ENCODE measurements at regions not wholly inside any gene's neighbourhood (a gene's known extent, or its start where the extent isn't known, plus 50 kb on each side); places are given as distances from the start of the nearest gene placed in this dataset.

- Histone ChIP-seq H3K9me3 (no peaks in the 10 kb centered on the region), H3K4me3 (ENCODE audit: low read depth, low read length) (no peak overlapping the region), H3K36me3 (ENCODE audit: control insufficient read depth, insufficient read depth, low read length) (no peaks in the 10 kb centered on the region), H3K27me3 (replicated peaks; ENCODE audit: control insufficient read depth, insufficient read depth, low read length) (no peaks in the 10 kb centered on the region), H3K4me1 (no peaks in the 10 kb centered on the region)
- BruUV-seq (replicated peaks) = no TSS peak
- intact Hi-C loops (cut with micrococcal nuclease; ENCODE audit: unreplicated experiment) = no loop called here
- Mint-ChIP-seq H3K9me3 (ENCODE audit: unreplicated experiment) (no peaks in the 10 kb centered on the region), H3K4me3 (ENCODE audit: unreplicated experiment) (no peak overlapping the region), H3K27me3 (ENCODE audit: insufficient read depth, unreplicated experiment) (peaks cover 11% of the 10 kb centered on the region), H3K27ac (ENCODE audit: unreplicated experiment) (no peak overlapping the region), H3K4me1 (ENCODE audit: low read depth, unreplicated experiment) (no peaks in the 10 kb centered on the region), H3K36me3 (ENCODE audit: insufficient read depth, unreplicated experiment) (no peaks in the 10 kb centered on the region)
- ChIA-PET POLR2A (no interaction called here), CTCF (interaction anchor here (0.5 kb wide), 1 partner anchor 113 kb away, joined by 3 read pairs; no protein-coding TSS in a partner anchor)
- TF ChIP-seq CTCF (IDR thresholded peaks at IDR 0.05; ENCODE audit: insufficient read depth in 1 of 2, low read depth in 1 of 2, low read length in 1 of 2, severe bottlenecking in 1 of 2, unreplicated experiment in 1 of 2) = no peak
- DNase-seq = no peak
These were observed 209.9 kb upstream of the ZFP64 start for GRCh38 chr20:52401431-52401830.

DNA sequence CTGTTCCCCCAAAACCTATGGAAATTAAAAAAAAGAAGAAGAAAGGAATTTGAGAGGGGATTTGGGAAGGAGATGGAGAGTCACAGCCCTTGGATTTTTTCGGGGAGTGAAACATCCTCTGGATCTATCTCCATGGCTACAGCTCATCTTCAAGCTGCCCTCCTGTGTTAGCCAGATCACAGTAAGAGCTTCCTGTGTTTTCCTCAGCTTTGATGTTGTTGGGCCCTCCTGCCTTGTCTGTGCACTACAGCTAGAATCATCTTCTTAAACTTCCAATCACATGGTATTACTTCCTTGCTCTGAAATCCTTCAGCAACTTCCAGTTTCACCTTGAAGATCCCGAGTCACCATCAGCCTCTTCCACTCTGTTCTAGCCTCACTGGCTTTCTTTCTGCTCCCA lies 207.8 kb upstream of the ZFP64 start:
- Mint-ChIP-seq H3K9me3 (ENCODE audit: unreplicated experiment) (no peaks in the 10 kb centered on the region), H3K4me3 (ENCODE audit: unreplicated experiment) (no peak overlapping the region), H3K4me1 (ENCODE audit: low read depth, unreplicated experiment) (no peaks in the 10 kb centered on the region), H3K27me3 (ENCODE audit: insufficient read depth, unreplicated experiment) (peaks cover 12% of the 10 kb centered on the region), H3K27ac (ENCODE audit: unreplicated experiment) (no peak overlapping the region), H3K36me3 (ENCODE audit: insufficient read depth, unreplicated experiment) (no peaks in the 10 kb centered on the region)
- Histone ChIP-seq H3K36me3 (ENCODE audit: control insufficient read depth, insufficient read depth, low read length) (no peaks in the 10 kb centered on the region), H3K27me3 (replicated peaks; ENCODE audit: control insufficient read depth, insufficient read depth, low read length) (no peaks in the 10 kb centered on the region), H3K9me3 (no peaks in the 10 kb centered on the region), H3K4me3 (ENCODE audit: low read depth, low read length) (no peak overlapping the region), H3K4me1 (no peaks in the 10 kb centered on the region)
- TF ChIP-seq CTCF (IDR thresholded peaks at IDR 0.05; ENCODE audit: insufficient read depth in 1 of 2, low read depth in 1 of 2, low read length in 1 of 2, severe bottlenecking in 1 of 2, unreplicated experiment in 1 of 2) = no peak
- POLR2A ChIA-PET = no interaction called here
- intact Hi-C loops (cut with micrococcal nuclease; ENCODE audit: unreplicated experiment) = no loop called here
- no TSS peak for BruUV-seq (replicated peaks)
- CTCF ChIA-PET = no interaction called here
- no peak for DNase-seq

DNA sequence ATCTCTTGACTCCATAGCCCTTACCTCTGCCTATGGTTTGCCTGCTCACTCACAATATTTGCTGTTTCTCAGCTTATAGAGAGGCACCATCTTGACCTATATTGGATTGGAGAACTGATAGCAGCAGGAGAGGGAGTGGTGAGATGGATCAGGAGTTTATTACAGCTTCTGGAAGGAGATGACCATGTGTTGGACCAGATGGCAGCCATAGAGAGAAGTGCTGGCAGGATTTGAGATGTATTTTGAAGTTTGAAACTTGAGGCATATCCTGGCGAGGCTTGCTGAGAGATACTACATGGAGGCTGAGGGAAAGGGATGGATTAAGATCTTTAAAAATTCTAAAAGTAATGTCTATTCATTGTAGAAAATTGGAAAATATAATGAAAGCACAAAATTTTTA lies 198.0 kb upstream of the ZFP64 start:
- H3K9me3 Mint-ChIP-seq (ENCODE audit: unreplicated experiment) = peaks cover 9% of the 10 kb centered on the region
- H3K27me3 Mint-ChIP-seq (ENCODE audit: insufficient read depth, unreplicated experiment) = peaks cover 15% of the 10 kb centered on the region
- Histone ChIP-seq H3K4me3 (ENCODE audit: low read depth, low read length) (no peak overlapping the region), H3K36me3 (ENCODE audit: control insufficient read depth, insufficient read depth, low read length) (no peaks in the 10 kb centered on the region), H3K9me3 (peaks cover 3% of the 10 kb centered on the region; the same call in 1 of the 2 replicates), H3K4me1 (no peaks in the 10 kb centered on the region), H3K27me3 (replicated peaks; ENCODE audit: control insufficient read depth, insufficient read depth, low read length) (no peaks in the 10 kb centered on the region)
- POLR2A ChIA-PET = no interaction called here
- BruUV-seq (replicated peaks) = no TSS peak
- no peaks in the 10 kb centered on the region for H3K36me3 Mint-ChIP-seq (ENCODE audit: insufficient read depth, unreplicated experiment)
- no peaks in the 10 kb centered on the region for H3K4me1 Mint-ChIP-seq (ENCODE audit: low read depth, unreplicated experiment)
- no peak for TF ChIP-seq CTCF (IDR thresholded peaks at IDR 0.05; ENCODE audit: insufficient read depth in 1 of 2, low read depth in 1 of 2, low read length in 1 of 2, severe bottlenecking in 1 of 2, unreplicated experiment in 1 of 2)
- DNase-seq = no peak
- H3K4me3 Mint-ChIP-seq (ENCODE audit: unreplicated experiment) = no peak overlapping the region
- intact Hi-C loops (cut with micrococcal nuclease; ENCODE audit: unreplicated experiment) = no loop called here
- H3K27ac Mint-ChIP-seq (ENCODE audit: unreplicated experiment) = no peak overlapping the region
- CTCF ChIA-PET = no interaction called here
